Activated naive CD8-positive, alpha-beta T cell treated with anti-CD3 and anti-CD28 coated beads, Interleukin-2, amount 10 ng/mL, durations not matched to agents 7 days and 5 days (primary cell): ENCODE measurements at regions not wholly inside any gene's neighbourhood (a gene's known extent, or its start where the extent isn't known, plus 50 kb on each side); places are given as distances from the start of the nearest gene placed in this dataset.
"Not testable (repeated sequence)": the region's sequence is repeated elsewhere in the genome, so short reads cannot be mapped to it uniquely, and the experiment has no call there.

Experiments used
- ATAC-seq: fragments of 150-1000 bp; cut with Tn5 transposase; one replicate; pipeline ENCODE4 v1.10.0; 2021; ENCODE audit warnings: low read depth, moderate library complexity
- POLR2A ChIA-PET: fragments of 350-600 bp; sonication (Branson Sonifier 250); formaldehyde crosslinking; loops from one replicate; lab custom pipeline; 2021; ENCODE audit warnings: antibody characterized with exemption; lab: Charles Lee
- DNase-seq: peaks from one replicate; pipeline ENCODE4 v3.0.0; 2021
- H3K27ac Mint-ChIP-seq: one replicate; pipeline ENCODE4 v1.8.0; 2022; ENCODE audit warnings: mild to moderate bottlenecking, mixed read lengths
- H3K27me3 Mint-ChIP-seq: one replicate; pipeline ENCODE4 v1.8.0; 2022; ENCODE audit warnings: mild to moderate bottlenecking, moderate library complexity, mixed read lengths
- H3K36me3 Mint-ChIP-seq: one replicate; pipeline ENCODE4 v1.8.0; 2021; ENCODE audit warnings: mild to moderate bottlenecking, mixed read lengths
- H3K4me1 Mint-ChIP-seq: one replicate; pipeline ENCODE4 v1.8.0; 2021; ENCODE audit warnings: mixed read lengths
- H3K4me3 Mint-ChIP-seq: one replicate; pipeline ENCODE4 v1.8.0; 2022; ENCODE audit warnings: mild to moderate bottlenecking, moderate library complexity, mixed read lengths
- H3K9me3 Mint-ChIP-seq: one replicate; pipeline ENCODE4 v1.8.0; 2021; ENCODE audit warnings: mixed read lengths

DNA sequence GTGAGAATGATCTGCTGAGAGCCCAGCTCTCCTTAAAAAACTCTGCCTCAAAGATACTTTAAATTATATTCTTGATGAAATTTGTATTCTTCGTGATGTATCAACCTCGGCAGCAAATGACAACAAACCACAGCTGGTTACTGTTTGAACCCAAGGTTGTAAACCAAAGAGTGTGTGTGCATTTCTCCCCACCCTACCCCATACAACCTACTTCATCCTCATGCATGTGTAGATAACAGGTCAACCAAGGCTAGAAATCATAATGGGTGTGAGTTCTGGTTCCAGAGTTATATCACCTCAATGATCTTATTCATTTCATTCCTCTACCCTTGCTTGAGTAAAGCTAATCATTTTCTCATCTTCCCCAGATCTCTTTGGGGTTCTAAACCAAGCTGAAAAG lies 58.8 kb upstream of the DPP6 start:
- POLR2A ChIA-PET, ATAC-seq, H3K27me3 Mint-ChIP-seq, DNase-seq, H3K9me3 Mint-ChIP-seq, H3K36me3 Mint-ChIP-seq, H3K27ac Mint-ChIP-seq, H3K4me1 Mint-ChIP-seq, H3K4me3 Mint-ChIP-seq: not testable (repeated sequence)

GRCh38 chr7:153998896-153999295 lies 53.3 kb upstream of the DPP6 start:
- DNase-seq, ATAC-seq, H3K27ac Mint-ChIP-seq, H3K4me1 Mint-ChIP-seq, H3K36me3 Mint-ChIP-seq, H3K4me3 Mint-ChIP-seq, H3K9me3 Mint-ChIP-seq, POLR2A ChIA-PET, H3K27me3 Mint-ChIP-seq: not testable (repeated sequence)
